ENCODE measurements at regions not wholly inside any gene's neighbourhood (a gene's known extent, or its start where the extent isn't known, plus 50 kb on each side); places are given as distances from the start of the nearest gene placed in this dataset.

DNA sequence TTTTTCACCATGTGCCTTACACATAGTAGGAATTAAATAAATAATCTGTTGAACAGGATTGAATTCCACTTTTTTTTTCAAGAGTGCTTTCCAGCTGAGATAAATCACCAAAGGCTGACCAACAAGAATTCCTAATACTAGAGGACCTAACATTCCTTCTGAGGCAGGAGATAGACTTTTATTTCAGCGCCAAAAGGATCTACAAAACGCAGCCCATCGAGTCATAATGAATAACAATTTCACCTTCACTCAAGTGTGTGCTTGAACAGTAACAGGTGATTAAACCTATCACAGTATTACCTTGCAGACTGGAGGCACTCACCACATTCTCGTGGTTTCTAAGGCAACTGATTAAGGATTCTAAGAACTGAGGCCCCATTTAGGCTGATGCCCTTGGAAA, 224.3 kb upstream of the ATP2B1 start:
- Histone ChIP-seq H3K36me3 (ENCODE audit: control insufficient read depth, insufficient read depth, low read length) (no peaks in the 10 kb centered on the region), H3K9me3 (ENCODE audit: control insufficient read depth in 2 of 2, low read length in 2 of 2) (no peaks in the 10 kb centered on the region), H3K4me1 (ENCODE audit: control insufficient read depth, insufficient read depth, low read length, poor library complexity, severe bottlenecking) (peaks cover 14% of the 10 kb centered on the region), H3K4me3 (ENCODE audit: low read depth, low read length) (no peak overlapping the region), H3K27ac (ENCODE audit: insufficient read depth, low read length, poor library complexity, severe bottlenecking) (no peak overlapping the region), H3K27me3 (ENCODE audit: control insufficient read depth, insufficient read depth, low read length) (no peaks in the 10 kb centered on the region)
- H3K36me3 Mint-ChIP-seq = no peaks in the 10 kb centered on the region
- H3K4me3 Mint-ChIP-seq = no peak overlapping the region
- H3K27ac Mint-ChIP-seq = peak overlapping the region in 1 of 3 donors; percentile 33
- H3K9me3 Mint-ChIP-seq = peaks cover 0 to 4% (median 0%) of the 10 kb centered on the region in 7 donors
- no peak for DNase-seq
- ATAC-seq (ENCODE audit: low read depth in 2 of 2) = no peak
- peaks cover 14 to 34% (median 23%) of the 10 kb centered on the region in 4 donors for H3K4me1 Mint-ChIP-seq
- no peaks in the 10 kb centered on the region for H3K27me3 Mint-ChIP-seq

DNA sequence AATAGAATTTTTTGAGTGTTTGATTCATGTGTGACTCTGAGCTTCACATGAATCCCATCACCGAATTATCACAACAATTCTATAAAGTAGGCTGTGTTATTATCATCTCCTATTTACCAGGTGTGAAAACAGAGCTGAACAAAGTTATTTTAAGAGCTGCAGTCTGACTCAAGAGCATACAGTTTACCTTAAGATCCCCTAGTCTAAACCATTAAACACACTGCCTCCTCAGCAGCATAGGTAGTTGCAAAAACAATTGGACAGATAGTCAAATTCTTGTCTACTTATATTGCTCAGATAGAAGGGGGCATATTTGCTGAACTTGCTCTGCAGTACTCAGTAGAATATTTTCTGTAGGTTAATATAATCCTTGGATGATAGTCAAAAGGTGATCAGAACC, 219.8 kb upstream of the ATP2B1 start:
- ATAC-seq (ENCODE audit: low read depth in 2 of 2) (no peak), DNase-seq (no peak)
- peaks cover 13% of the 10 kb centered on the region for H3K4me1 ChIP-seq (ENCODE audit: control insufficient read depth, insufficient read depth, low read length, poor library complexity, severe bottlenecking)
- no peaks in the 10 kb centered on the region for H3K36me3 ChIP-seq (ENCODE audit: control insufficient read depth, insufficient read depth, low read length)
- no peaks in the 10 kb centered on the region for H3K36me3 Mint-ChIP-seq
- peaks cover 9 to 22% (median 15%) of the 10 kb centered on the region in 4 donors for H3K4me1 Mint-ChIP-seq
- no peak overlapping the region for H3K4me3 ChIP-seq (ENCODE audit: low read depth, low read length)
- H3K27ac Mint-ChIP-seq = peak overlapping the region in 1 of 3 donors; percentile 76
- H3K27me3 ChIP-seq (ENCODE audit: control insufficient read depth, insufficient read depth, low read length) = no peaks in the 10 kb centered on the region
- H3K9me3 ChIP-seq (ENCODE audit: control insufficient read depth in 2 of 2, low read length in 2 of 2) = no peaks in the 10 kb centered on the region
- no peak overlapping the region for H3K27ac ChIP-seq (ENCODE audit: insufficient read depth, low read length, poor library complexity, severe bottlenecking)
- H3K9me3 Mint-ChIP-seq = peaks cover 0 to 4% (median 0%) of the 10 kb centered on the region in 7 donors
- H3K27me3 Mint-ChIP-seq = no peaks in the 10 kb centered on the region
- H3K4me3 Mint-ChIP-seq = no peak overlapping the region

DNA sequence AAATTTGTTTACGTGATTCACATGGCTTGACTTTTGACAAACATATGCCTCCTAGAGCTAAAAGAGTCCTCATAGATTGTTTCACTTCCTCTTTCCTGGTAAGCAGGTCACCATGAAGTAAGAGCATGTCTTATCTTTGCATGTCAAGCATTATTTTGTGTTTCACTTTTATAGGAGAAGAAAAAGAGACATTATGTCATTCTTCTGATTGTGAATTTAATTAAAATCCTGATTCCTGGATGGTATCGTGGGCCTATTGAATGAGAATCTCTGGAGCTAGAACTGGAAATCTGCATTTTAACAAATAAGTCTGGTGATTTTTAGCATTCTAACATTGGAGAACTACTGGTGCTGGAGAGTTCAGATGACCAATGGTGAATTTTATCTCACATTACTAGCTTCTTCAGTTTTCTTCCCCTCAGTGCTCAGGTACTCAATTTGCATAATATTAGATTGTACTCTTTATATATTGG, 218.6 kb upstream of the ATP2B1 start:
- no peak overlapping the region for H3K4me3 Mint-ChIP-seq
- ATAC-seq (ENCODE audit: low read depth in 2 of 2) (no peak), DNase-seq (peak in 1 of 3 donors; percentile 39)
- H3K27me3 ChIP-seq (ENCODE audit: control insufficient read depth, insufficient read depth, low read length) = no peaks in the 10 kb centered on the region
- peaks cover 9 to 21% (median 10%) of the 10 kb centered on the region in 4 donors for H3K4me1 Mint-ChIP-seq
- peaks cover 8% of the 10 kb centered on the region for H3K4me1 ChIP-seq (ENCODE audit: control insufficient read depth, insufficient read depth, low read length, poor library complexity, severe bottlenecking)
- H3K27ac ChIP-seq (ENCODE audit: insufficient read depth, low read length, poor library complexity, severe bottlenecking) = no peak overlapping the region
- H3K36me3 ChIP-seq (ENCODE audit: control insufficient read depth, insufficient read depth, low read length) = no peaks in the 10 kb centered on the region
- H3K36me3 Mint-ChIP-seq = no peaks in the 10 kb centered on the region
- peaks cover 0 to 4% (median 0%) of the 10 kb centered on the region in 7 donors for H3K9me3 Mint-ChIP-seq
- no peaks in the 10 kb centered on the region for H3K27me3 Mint-ChIP-seq
- no peaks in the 10 kb centered on the region for H3K9me3 ChIP-seq (ENCODE audit: control insufficient read depth in 2 of 2, low read length in 2 of 2)
- no peak overlapping the region for H3K4me3 ChIP-seq (ENCODE audit: low read depth, low read length)
- peak overlapping the region; percentile 1 to 50 (median 33) for H3K27ac Mint-ChIP-seq

DNA sequence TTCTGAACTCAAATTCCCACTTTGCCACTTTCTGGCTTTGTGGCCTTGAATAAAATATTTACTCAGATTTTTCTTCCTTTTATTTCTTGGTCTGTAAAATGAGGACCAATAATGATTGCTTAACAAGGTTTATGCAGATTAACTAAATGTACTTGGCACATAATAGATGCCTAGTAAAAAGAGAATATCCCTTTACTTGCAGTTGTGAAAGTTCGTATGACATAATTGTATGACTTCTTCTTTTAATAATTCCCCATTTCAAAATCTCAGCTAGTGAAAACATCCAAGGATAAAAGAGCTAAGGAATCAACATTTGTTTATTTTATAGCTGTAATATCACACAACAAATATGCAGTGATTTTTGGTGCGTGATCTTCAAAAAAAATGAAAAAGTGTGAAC, 215.6 kb upstream of the ATP2B1 start:
- no peaks in the 10 kb centered on the region for H3K27me3 Mint-ChIP-seq
- Histone ChIP-seq H3K27ac (ENCODE audit: insufficient read depth, low read length, poor library complexity, severe bottlenecking) (no peak overlapping the region), H3K36me3 (ENCODE audit: control insufficient read depth, insufficient read depth, low read length) (no peaks in the 10 kb centered on the region), H3K4me3 (ENCODE audit: low read depth, low read length) (no peak overlapping the region), H3K4me1 (ENCODE audit: control insufficient read depth, insufficient read depth, low read length, poor library complexity, severe bottlenecking) (peaks cover 8% of the 10 kb centered on the region), H3K27me3 (ENCODE audit: control insufficient read depth, insufficient read depth, low read length) (no peaks in the 10 kb centered on the region), H3K9me3 (ENCODE audit: control insufficient read depth in 2 of 2, low read length in 2 of 2) (no peaks in the 10 kb centered on the region)
- DNase-seq (no peak), ATAC-seq (ENCODE audit: low read depth in 2 of 2) (no peak)
- no peaks in the 10 kb centered on the region for H3K36me3 Mint-ChIP-seq
- peak overlapping the region in 1 of 3 donors; percentile 67 for H3K27ac Mint-ChIP-seq
- H3K9me3 Mint-ChIP-seq = peaks cover 0 to 4% (median 0%) of the 10 kb centered on the region in 7 donors
- H3K4me3 Mint-ChIP-seq = no peak overlapping the region
- peaks cover 8 to 21% (median 9%) of the 10 kb centered on the region in 4 donors for H3K4me1 Mint-ChIP-seq

DNA sequence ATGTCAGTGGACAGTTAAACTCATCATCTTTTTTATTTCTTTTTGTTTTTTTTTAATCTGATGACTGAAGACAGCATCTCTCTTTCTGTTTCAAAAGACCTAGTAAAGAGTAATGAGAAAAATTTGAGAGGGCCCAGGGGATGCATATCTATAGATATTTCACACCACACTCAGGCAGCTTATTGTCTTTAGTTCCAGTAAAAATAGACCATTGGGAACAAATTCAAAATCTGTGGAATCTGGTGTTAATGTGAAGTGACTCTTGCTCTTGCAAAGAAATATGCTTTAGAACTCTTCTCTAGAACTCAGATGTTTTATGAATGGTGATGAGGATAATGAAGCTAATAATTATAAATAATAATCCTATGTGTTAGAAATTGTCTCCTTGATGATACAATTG, 214.5 kb upstream of the ATP2B1 start:
- H3K9me3 ChIP-seq (ENCODE audit: control insufficient read depth in 2 of 2, low read length in 2 of 2) = no peaks in the 10 kb centered on the region
- H3K4me1 Mint-ChIP-seq = peaks cover 12 to 17% (median 14%) of the 10 kb centered on the region in 4 donors
- no peaks in the 10 kb centered on the region for H3K36me3 ChIP-seq (ENCODE audit: control insufficient read depth, insufficient read depth, low read length)
- no peaks in the 10 kb centered on the region for H3K36me3 Mint-ChIP-seq
- H3K27me3 Mint-ChIP-seq = no peaks in the 10 kb centered on the region
- no peaks in the 10 kb centered on the region for H3K27me3 ChIP-seq (ENCODE audit: control insufficient read depth, insufficient read depth, low read length)
- H3K4me1 ChIP-seq (ENCODE audit: control insufficient read depth, insufficient read depth, low read length, poor library complexity, severe bottlenecking) = peaks cover 8% of the 10 kb centered on the region
- H3K4me3 Mint-ChIP-seq = no peak overlapping the region
- no peak overlapping the region for H3K4me3 ChIP-seq (ENCODE audit: low read depth, low read length)
- H3K27ac ChIP-seq (ENCODE audit: insufficient read depth, low read length, poor library complexity, severe bottlenecking) = no peak overlapping the region
- H3K27ac Mint-ChIP-seq = no peak overlapping the region
- H3K9me3 Mint-ChIP-seq = peaks cover 0 to 4% (median 0%) of the 10 kb centered on the region in 7 donors
- DNase-seq (no peak), ATAC-seq (ENCODE audit: low read depth in 2 of 2) (no peak)

DNA sequence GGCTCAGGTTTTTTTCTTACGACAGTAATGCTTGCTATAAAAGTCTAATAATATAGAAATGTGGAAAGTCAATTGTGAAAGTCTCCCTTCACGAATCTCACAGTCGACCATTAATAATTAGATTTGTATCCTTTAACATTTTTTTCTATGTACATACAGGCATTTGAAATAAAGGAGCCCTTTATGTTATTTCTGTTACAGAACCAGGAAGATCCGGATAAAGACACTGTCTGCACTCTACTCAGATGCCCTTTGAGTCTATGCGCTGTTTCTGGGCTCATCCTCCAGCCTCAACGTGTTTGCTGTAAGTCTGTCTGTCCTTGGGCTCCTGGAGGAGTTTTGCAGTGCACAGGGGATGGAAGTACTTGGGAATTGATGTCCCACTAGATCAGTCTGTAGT, 212.2 kb upstream of the ATP2B1 start:
- Mint-ChIP-seq H3K36me3 (no peaks in the 10 kb centered on the region), H3K4me3 (no peak overlapping the region), H3K4me1 (peaks cover 5 to 9% (median 6%) of the 10 kb centered on the region in 4 donors), H3K27me3 (no peaks in the 10 kb centered on the region), H3K27ac (no peak overlapping the region), H3K9me3 (peaks cover 0 to 1% (median 0%) of the 10 kb centered on the region in 7 donors)
- Histone ChIP-seq H3K9me3 (ENCODE audit: control insufficient read depth in 2 of 2, low read length in 2 of 2) (no peaks in the 10 kb centered on the region), H3K27ac (ENCODE audit: insufficient read depth, low read length, poor library complexity, severe bottlenecking) (no peak overlapping the region), H3K36me3 (ENCODE audit: control insufficient read depth, insufficient read depth, low read length) (no peaks in the 10 kb centered on the region), H3K4me3 (ENCODE audit: low read depth, low read length) (no peak overlapping the region), H3K4me1 (ENCODE audit: control insufficient read depth, insufficient read depth, low read length, poor library complexity, severe bottlenecking) (no peaks in the 10 kb centered on the region), H3K27me3 (ENCODE audit: control insufficient read depth, insufficient read depth, low read length) (no peaks in the 10 kb centered on the region)
- ATAC-seq (ENCODE audit: low read depth in 2 of 2) = no peak
- no peak for DNase-seq

DNA sequence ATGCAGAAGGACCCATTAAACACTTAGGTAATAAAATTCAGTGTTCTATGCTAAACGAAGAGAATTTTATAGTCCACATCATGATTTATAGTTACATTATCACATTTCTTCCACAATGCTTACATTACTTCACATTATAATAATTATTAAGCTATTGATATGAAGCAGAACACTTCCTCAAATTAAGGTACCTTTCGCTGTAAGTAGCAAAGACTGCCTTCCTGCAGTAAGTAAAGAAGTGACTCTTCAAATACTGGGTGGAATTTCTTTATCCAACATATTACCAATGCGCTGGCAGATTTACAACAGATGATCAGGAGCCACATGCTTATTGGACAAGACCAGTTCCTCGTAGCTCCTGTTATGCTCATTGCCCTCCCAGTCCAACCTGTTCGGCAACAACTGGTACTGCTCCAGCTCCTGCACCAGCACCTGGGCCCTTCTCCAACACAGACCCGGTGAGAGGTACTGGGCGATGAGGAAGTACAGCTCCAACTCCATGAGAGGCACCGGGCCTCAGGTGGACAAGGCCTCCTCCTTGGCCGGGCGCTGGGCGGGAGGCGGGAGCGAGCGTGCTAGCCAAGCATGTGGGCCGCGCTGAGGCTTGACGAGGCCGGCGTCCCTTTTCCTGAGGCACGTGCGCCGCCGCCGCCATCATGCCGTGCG, 210.7 kb upstream of the ATP2B1 start:
- H3K36me3 Mint-ChIP-seq = no peaks in the 10 kb centered on the region
- H3K27me3 Mint-ChIP-seq = no peaks in the 10 kb centered on the region
- Histone ChIP-seq H3K9me3 (ENCODE audit: control insufficient read depth in 2 of 2, low read length in 2 of 2) (no peaks in the 10 kb centered on the region), H3K36me3 (ENCODE audit: control insufficient read depth, insufficient read depth, low read length) (no peaks in the 10 kb centered on the region), H3K4me3 (ENCODE audit: low read depth, low read length) (no peak overlapping the region), H3K27ac (ENCODE audit: insufficient read depth, low read length, poor library complexity, severe bottlenecking) (no peak overlapping the region), H3K4me1 (ENCODE audit: control insufficient read depth, insufficient read depth, low read length, poor library complexity, severe bottlenecking) (no peaks in the 10 kb centered on the region), H3K27me3 (ENCODE audit: control insufficient read depth, insufficient read depth, low read length) (no peaks in the 10 kb centered on the region)
- H3K27ac Mint-ChIP-seq = no peak overlapping the region
- peaks cover 5 to 9% (median 6%) of the 10 kb centered on the region in 4 donors for H3K4me1 Mint-ChIP-seq
- no peak for DNase-seq
- no peak for ATAC-seq (ENCODE audit: low read depth in 2 of 2)
- peaks cover 0 to 1% (median 0%) of the 10 kb centered on the region in 7 donors for H3K9me3 Mint-ChIP-seq
- no peak overlapping the region for H3K4me3 Mint-ChIP-seq

All from CD4-positive, CD25-positive, alpha-beta regulatory T cell (primary cell).